ENCODE measurements at regions not wholly inside any gene's neighbourhood (a gene's known extent, or its start where the extent isn't known, plus 50 kb on each side); places are given as distances from the start of the nearest gene placed in this dataset.
"Not testable (repeated sequence)": the region's sequence is repeated elsewhere in the genome, so short reads cannot be mapped to it uniquely, and the experiment has no call there.

DNA sequence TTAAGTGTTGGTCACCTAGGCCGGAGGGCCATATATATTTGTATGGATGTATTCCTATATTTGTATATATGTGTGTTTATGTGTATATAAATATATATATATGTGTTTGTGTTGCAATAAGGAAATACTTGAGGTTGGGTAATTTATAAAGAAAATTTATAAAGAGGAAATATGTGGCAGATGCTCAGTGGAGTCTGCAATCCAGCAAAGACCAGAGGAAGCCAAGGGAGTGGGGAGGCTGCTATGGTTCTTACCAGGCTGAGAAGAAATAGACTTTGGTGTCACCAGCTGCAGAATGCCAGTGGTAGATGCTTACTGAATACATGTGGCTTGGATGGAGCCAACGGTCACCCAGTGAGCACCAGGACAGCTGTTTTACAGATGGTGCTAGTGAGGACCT, 97.4 kb upstream of the ELOVL5 start:
- DNase-seq = no peak

DNA sequence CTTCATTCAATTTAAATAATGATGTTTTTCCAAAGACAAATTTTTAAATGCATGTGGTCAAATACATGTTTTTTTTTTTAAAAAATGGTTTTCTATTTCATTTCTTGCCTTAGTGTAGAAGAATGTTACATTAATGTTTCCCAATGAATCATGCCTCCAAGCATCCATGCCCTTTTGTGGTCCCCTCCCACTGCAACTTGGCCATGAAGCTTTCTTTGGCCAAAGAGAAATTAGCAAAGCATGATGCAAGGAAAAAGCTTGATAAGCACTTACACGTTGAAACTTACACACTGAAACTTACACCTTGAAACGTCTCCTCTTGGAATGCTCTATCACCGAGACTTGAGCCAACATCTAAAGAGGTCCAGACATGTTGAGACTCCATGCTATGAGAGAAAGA, 93.0 kb upstream of the ELOVL5 start:
- no peak for DNase-seq

- no peak for DNase-seq
Observed at GRCh38 chr6:53441035-53441493, 92.3 kb upstream of the ELOVL5 start.

DNA sequence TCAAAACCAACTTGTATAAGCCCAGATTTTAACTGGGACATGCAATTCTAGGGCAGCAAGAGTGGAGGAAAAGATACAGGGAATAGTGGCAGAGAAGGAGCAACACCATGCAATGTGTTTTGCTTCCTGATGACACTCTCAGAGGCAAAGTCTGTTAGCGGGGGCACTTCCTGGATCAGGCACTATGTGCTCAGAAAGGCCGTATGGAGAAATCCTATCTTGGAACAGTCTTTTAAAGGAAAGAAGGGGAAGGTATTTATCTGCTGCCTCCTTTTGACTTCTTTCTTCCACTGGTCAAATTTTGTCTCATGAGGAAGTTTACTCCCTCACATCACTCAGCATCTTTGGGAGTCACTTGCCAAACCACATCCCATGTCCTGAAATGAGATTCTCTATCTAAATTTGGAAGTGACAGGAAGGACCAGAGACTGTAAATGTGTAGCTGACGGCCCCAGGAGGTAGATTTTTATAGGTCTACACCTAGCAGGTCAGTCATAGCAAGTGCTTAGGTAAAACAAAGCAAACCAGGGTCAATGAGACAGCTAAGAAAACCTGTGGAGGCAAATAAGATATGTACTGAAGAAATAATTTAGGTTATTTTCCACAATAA, 91.7 kb upstream of the ELOVL5 start:
- no peak for DNase-seq

GRCh38 chr6:53439556-53439955, 90.8 kb upstream of the ELOVL5 start:
- no peak for DNase-seq

- peak; percentile 22 for DNase-seq
Observed at GRCh38 chr6:53437557-53438202, 88.9 kb upstream of the ELOVL5 start.

GRCh38 chr6:53436526-53437303, 88.0 kb upstream of the ELOVL5 start:
- no peak for DNase-seq

DNA sequence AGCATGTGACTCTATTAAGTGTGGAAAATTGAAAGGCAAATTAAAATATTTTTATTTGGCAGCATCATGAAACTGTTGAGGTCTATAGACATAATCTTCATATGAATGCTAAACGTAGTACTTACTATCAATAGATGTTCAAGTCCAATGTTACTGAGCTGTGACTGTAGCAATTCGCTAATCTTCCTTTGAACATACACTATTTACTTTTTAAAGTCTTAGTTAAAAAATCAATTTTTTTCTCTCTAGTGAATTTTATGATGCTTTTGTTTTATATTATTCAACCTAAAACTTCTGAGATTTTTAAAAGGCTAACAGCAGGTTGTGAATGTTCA, 85.2 kb upstream of the ELOVL5 start:
- no peak for DNase-seq

- no peak for DNase-seq
Observed at GRCh38 chr6:53433261-53433950, 84.7 kb upstream of the ELOVL5 start.

- peak; percentile 7 for DNase-seq
Observed at GRCh38 chr6:53432318-53433161, 83.8 kb upstream of the ELOVL5 start.

DNA sequence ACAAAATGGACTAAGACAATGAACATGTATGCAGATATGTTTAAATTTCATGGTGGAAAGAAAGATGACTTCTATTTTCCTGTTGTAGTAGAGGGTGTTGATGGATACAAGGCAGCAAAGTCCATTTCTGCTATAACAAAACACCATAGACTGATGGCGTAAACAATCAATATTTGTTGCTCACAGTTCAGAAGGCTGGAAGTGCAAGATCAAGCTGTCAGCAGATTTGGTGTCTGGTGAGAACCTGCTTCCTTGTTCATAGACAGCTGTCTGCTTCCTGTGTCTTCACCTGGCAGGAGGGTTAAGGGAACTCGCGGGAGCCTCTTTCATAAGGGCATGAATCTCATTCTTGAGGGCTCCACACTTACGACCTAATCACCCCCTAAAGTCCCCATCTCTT, 83.0 kb upstream of the ELOVL5 start:
- DNase-seq = no peak

- no peak for DNase-seq
Observed at GRCh38 chr6:53429401-53429800, 80.7 kb upstream of the ELOVL5 start.

GRCh38 chr6:53428886-53429285, 80.1 kb upstream of the ELOVL5 start:
- no peak for DNase-seq

- peak; percentile 5 for DNase-seq
Observed at GRCh38 chr6:53426667-53427270, 78.0 kb upstream of the ELOVL5 start.

DNA sequence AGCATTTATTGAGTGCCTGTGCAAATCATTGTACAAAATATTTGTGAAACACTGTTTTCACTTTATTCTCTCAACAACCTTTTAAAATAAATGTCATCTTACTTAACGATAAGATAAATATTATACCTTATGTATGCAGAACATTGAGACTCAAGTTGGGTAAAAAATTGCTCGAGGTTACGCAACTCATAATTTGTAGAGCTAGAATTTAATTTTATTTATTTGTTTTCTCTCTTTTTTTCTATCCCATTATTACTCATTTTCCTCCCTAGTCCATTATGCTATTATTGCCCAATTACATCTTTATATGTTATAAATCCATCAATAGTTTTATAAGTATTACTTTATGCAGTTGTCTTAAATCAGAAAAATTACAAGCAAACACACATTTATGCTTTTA, 77.4 kb upstream of the ELOVL5 start:
- no peak for DNase-seq

- no peak for DNase-seq
Observed at GRCh38 chr6:53424976-53425718, 76.4 kb upstream of the ELOVL5 start.

DNA sequence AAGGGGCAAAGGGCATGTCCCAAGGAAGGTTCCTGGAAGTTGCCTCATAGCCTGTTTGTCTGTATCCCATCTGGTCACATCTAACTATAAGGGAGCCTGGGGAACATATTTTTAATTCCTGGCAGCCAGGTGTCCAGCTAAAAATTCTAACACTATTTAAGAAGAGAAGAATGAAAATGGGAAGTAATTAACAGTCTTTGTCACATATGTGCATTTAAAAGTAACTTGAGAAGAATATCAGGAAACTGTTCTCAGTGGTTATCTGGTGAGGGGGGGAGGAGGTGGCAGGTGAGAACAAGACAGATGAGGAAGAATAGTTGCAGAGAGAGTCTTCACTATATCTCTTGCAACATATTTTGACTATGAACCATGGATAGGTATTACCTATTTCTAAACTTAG, 75.5 kb upstream of the ELOVL5 start:
- DNase-seq = no peak

GRCh38 chr6:53423560-53423959, 74.8 kb upstream of the ELOVL5 start:
- not testable (repeated sequence) for DNase-seq

DNA sequence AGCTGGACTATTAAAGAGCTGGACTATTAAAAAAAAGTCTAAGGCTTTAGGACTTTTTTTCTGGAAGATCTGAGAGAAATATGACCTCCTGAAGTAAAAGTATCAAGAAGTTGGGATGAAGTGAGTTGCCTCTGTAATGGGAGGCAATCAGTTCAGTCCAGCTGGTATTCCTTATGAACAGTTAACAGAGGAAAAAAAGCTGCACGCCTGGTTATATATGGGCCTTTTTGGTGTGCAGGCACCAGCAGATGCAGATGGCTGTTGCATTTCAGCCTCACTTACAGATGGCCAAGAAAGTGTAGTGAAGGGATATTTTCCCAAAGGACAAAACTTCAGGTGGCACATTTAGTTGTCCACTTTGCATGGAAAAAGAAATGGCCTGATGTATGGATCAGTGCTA, 70.3 kb upstream of the ELOVL5 start:
- DNase-seq = no peak

GRCh38 chr6:53418288-53418687, 69.5 kb upstream of the ELOVL5 start:
- no peak for DNase-seq

GRCh38 chr6:53417141-53417540, 68.4 kb upstream of the ELOVL5 start:
- DNase-seq = no peak

DNA sequence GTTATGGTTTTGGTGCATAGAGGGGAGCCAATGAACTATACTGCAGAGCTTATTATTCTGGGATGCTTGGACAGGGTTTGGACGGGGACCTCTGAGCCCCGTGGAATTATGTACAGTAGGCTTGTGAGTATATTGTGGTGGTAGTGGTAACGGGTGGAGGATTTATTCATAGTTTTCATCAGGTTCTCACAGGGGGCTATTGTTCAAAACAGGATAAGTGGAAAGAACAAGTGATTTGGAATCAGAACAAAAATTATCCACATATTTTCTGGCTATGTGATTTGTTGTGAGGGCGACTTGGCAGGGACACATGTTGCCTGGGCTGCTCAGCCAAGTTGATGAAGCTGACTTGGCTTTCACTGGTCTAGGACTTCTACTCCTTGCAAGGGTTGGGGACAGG, 64.6 kb upstream of the ELOVL5 start:
- no peak for DNase-seq

All from stimulated activated CD4-positive, alpha-beta T cell treated with anti-CD3 and anti-CD28 coated beads, Interleukin-15, amount 100 ng/mL, for 24 hours (primary cell).